IPS-18c (cell line): ENCODE measurements at regions not wholly inside any gene's neighbourhood (a gene's known extent, or its start where the extent isn't known, plus 50 kb on each side); places are given as distances from the start of the nearest gene placed in this dataset.

Experiments used
- H3K4me3 ChIP-seq: 2 replicates; pipeline ENCODE4 v1.7.0; 2013; ENCODE audit warnings: low read depth, mild to moderate bottlenecking, low read length, moderate library complexity; ENCODE audit not compliant: insufficient read depth
- H3K9me3 ChIP-seq: one replicate; pipeline ENCODE4 v1.6.1; 2013; ENCODE audit warnings: mild to moderate bottlenecking, low read length, moderate library complexity; ENCODE audit not compliant: control insufficient read depth, insufficient read depth

DNA sequence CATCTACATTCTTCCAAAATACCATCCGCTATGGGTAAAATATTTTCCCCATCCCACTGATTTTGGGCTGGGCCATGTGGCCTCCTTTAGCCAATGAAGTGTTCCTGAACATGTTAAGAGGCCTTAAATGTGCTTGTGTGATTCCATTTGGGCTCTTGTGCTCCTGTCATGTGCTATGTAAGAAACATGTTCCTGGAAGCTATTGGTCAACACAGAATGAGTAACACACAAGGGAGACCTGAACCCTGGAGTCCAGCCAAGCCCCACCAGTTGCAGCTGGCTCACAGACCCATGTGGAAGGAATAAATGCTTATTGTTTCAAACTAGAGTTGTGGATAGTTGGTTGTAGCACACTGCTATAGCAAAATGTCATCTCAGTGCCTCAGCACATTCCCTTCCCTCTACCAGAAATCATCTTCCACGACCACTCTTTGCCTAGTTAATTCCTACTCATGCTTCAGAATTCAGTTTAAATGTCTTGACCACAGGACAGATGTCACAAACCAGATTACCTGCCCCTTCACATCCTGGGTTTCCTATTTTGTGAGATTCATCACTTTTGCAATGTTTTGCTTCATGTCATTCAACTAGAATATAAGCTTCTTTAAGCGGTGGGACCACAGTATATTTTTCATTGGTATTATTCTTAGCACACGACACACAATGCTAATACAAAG is 217.3 kb upstream of the EEA1 start:
- no peak overlapping the region for H3K4me3 ChIP-seq
- no peaks in the 10 kb centered on the region for H3K9me3 ChIP-seq

DNA sequence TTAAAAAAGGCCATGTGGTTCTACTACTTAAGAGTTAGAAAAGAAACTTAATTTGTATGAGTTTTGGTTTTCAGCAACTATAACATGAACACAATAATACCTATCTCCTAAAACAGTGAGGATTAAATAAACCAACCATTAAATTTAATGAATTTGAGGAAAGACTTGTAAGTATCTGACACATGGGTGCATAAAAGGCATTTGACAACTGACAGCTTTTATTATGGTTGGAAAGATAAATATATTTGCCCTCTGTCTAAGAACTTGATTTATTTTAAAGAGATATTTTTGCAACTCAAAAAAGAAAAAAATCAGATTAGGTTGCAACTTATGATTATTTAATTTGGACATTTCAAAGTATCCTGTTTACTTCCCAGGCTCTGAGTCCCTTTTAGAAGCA is 217.9 kb upstream of the EEA1 start:
- Histone ChIP-seq H3K9me3 (no peaks in the 10 kb centered on the region), H3K4me3 (no peak overlapping the region)

DNA sequence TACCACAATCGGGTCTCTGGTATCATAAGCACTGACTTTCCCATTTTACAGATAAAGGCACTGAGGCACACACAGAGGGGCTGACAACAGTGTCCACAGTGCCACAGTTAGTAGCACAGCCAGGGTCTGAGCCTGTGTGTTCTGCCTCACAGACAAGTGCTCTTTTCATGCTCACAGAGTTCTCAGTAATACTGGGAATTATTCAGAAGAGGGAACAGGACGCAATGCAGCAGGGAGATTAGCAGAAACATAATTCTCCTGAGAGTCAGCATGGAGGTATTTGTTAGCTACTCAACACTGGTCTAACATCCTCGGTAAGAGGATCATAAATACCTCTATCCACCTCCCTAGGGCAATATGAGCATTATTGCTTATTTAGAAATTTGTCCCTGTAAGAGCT is 219.3 kb upstream of the EEA1 start:
- no peak overlapping the region for H3K4me3 ChIP-seq
- H3K9me3 ChIP-seq, result no peaks in the 10 kb centered on the region

DNA sequence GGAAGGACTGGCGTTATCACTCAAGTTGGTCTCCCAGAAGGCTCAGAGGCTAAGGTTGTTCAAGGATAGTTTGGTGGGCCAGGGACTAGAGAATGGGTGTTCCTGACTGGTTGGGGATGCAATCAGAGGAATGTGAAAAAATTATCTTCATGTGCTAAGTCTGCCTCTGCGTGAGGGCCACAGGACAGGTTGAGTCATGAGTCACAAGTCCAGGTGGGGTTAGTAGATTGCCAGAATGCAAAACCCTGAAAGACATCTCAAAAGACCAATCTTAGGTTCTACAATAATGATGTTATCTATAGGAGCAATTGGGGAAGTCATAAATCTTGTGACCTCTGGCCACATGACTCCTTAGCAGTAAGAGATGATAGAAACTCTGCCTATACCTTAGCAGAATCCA is 220.1 kb upstream of the EEA1 start:
- H3K4me3 ChIP-seq, result no peak overlapping the region
- H3K9me3 ChIP-seq, result no peaks in the 10 kb centered on the region

DNA sequence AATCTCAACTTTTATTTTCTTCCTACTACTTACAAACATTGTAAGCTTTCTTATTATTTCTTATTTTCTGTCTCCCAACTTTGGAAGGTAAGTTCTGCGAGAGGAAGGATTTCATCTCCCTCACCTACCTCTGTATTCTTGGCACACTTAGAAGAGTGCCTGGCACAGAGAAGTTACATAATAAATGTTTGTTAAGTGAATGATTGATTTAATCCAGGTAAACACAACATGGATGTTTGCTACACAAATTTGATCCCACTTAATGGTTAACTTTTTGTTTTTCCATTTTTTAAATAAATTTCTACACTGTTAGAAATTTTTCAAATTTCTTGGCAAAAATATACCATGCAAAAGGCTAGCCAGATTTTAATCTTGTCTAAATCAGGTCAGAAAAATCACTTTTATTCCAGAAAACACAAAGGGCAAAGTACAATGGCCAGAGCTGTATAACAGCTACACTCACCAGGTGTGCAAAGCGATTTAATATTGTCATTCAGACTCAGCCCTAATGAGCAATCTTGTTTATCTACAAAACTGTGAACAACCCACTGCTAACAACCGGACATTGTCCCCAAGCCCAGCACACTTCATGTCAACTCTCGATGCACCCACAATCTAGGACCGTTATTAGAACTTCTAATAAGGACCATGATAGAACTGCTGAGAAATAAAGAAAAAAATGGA is 222.1 kb upstream of the EEA1 start:
- no peaks in the 10 kb centered on the region for H3K9me3 ChIP-seq

DNA sequence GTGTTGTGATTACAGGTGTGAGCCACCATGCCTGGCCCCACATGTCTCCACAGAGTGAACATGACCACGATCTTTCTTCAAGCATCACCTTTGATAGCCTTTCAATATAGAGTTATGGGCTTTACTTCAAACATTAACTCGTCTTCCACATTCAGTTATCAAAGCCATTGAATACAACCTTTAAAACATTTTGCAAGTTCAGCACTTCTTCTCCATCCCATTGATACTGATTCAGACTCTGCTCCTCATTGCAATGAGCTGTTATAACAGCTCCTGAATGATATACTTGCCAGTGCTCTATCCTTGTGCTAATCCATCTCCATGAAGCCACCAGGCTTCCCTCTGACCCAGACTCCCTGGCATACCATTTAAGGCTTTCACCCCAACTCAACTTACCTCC is 223.5 kb upstream of the EEA1 start:
- Histone ChIP-seq H3K9me3 (peaks cover 2% of the 10 kb centered on the region), H3K4me3 (no peak overlapping the region)

More for the DNA sequence above, 222.1 kb upstream of the EEA1 start:
- no peak overlapping the region for H3K4me3 ChIP-seq

DNA sequence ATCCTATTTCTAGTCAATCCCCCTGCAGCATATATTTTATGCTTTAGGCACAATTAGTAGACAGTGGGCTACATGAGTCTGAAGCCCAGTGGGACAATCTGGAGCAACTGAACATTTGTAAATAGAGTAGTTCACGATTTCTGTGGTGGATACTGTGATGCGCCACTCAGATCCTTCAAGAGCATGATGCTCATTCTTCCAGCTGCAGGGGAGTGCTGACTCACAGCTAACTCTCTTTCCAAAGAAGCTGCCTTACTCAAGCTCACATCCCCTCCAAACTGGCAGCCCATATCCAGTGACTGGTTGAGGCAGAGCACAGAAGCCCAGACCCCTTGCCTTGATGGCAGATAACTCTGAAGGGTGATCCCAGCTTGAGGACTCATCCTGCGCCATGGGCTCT is 224.2 kb upstream of the EEA1 start:
- peaks cover 2% of the 10 kb centered on the region for H3K9me3 ChIP-seq
- no peak overlapping the region for H3K4me3 ChIP-seq

DNA sequence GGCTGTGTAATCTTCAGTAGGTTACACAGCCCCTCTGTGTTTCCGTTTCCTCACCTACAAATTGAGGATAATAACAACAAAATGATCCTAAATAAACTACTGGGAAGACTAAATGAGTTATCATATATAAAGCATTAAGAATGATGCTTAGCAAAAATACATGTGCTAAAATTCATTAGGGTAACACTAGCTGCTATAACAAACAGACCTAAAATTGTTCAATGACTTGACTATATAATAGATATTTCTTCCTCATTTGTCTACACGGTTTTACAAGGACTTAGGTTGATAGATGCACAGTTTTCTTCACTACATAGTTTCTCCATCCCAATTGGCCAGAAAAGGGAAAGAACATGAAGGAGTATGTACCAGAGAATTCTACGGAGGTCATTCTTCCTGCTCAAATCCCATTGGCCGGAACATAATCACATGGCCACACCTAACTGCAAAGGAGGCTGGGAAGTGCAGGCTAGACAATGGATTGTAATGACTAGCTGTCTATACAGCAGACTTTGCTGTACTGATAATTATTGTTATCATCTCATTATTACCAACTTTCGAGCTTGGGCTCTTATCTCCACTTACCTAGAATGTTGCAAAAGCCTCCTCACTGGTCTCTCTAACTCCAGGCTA is 223.5 kb upstream of the NUDT4 start:
- Histone ChIP-seq H3K4me3 (no peak overlapping the region), H3K9me3 (peaks cover 2% of the 10 kb centered on the region)

DNA sequence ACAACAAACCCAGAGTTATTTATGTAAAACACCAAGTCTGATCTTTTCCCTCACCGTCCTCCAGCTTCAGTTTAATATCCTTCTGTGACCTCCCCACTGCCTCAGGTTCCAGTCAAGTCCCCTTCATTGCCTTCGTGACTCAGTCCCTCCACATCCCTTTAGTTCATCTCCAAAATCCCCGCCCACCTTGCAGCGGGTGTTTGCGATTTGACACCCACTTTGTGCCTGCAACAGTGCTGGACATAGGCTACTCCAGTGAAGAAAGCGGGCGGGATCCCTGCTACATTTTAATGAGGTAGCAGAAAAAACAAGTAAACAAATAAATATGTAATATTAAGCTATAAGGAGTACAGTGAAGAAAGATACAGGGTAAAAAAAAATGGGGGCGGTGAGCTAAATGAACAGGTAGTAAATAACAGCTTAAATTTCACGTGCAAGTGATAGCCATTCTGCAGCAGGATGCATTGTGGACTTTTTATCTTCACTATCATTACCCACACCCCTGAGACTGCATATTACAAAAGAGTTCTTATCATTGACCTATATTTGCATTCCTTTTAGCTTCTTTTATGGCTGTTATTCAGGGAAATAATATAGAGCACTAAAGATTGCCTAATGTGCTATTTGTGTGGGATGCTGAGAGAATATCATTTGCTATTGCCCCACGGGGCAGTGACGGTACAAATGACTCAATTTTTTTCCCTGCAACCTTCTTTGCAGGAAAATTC is 222.8 kb upstream of the NUDT4 start:
- Histone ChIP-seq H3K9me3 (peaks cover 2% of the 10 kb centered on the region), H3K4me3 (no peak overlapping the region)

DNA sequence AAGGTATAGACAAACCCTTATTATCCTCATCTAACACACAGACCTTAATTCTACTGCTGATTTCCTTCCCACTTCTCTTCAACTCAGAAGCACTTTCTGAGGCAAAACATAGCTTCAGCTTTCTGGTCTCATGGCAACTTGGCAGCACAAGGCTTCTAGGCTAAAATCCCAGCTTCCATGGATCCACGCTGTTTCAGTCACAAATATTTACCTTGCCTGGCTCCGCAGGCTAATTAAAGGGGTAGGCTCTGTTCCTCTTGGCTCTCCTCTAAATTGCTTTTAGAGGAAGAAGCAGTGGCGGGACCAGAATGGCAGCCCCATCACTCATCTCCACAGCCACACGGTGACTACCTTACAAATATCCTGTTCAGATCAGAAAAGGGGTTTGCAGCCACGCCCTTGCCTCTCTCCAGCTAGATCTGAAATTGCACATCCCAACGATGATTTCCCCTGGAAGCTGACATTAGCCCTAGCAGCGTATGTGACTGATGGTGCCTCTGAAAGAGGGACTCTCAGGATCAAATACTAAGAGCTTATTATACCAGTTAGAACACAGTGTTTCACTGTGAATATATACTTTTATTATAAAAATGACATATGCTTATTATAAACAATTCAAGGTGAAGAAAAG is 221.5 kb upstream of the NUDT4 start:
- Histone ChIP-seq H3K4me3 (no peak overlapping the region), H3K9me3 (peaks cover 2% of the 10 kb centered on the region)

DNA sequence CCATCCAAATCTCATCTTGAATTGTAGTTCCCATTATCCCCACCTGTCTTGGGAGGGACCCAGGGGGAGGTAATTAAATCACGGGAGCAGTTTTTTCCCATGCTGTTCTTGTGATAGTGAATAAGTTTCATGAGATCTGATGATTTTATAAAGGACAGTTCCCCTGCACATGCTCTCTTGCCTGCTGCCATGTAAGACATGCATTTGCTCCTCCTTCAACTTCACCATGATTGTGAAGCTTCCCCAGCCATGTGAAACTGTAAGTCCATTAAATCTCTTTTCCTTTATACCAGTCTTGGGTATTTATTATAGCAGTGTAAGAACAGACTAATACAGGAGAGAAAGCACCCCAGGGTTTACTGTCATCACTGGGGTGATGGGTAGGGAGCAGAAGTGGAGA is 220.4 kb upstream of the NUDT4 start:
- H3K4me3 ChIP-seq, result no peak overlapping the region
- H3K9me3 ChIP-seq, result peaks cover 2% of the 10 kb centered on the region

DNA sequence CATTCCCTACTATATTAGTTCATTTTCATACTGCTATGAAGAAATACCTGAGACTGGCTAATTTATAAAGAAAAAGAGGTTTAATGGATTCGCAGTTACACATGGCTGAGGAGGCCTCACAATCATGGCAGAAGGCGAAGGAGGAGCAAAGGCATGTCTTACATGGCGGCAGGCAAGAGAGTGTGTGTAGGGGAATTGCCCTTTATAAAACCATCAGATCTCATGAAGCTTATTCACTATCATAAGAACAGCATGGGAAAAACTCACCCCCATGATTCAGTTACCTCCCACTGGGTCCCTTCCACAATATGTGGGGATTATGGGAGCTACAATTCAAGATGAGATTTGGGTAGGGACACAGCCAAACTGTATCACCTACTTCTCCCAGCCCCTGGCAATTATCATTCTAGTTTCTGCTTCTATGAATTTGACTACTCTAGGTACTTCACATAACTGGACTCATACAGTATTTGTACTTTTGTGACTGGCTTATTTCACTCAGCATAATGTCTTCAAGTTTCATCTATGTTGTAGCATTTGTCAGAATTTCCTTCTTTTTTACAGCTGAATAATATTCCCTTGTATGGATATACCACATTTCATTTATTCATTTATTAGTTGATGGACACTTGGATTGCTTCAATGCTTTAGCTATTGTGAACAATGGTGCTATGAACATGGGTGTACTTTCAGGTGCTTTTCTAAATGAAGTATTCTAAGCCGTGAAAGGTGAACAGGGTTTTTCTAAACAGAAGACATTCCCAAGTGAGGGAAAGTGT is 219.5 kb upstream of the NUDT4 start:
- H3K9me3 ChIP-seq, result peaks cover 2% of the 10 kb centered on the region

DNA sequence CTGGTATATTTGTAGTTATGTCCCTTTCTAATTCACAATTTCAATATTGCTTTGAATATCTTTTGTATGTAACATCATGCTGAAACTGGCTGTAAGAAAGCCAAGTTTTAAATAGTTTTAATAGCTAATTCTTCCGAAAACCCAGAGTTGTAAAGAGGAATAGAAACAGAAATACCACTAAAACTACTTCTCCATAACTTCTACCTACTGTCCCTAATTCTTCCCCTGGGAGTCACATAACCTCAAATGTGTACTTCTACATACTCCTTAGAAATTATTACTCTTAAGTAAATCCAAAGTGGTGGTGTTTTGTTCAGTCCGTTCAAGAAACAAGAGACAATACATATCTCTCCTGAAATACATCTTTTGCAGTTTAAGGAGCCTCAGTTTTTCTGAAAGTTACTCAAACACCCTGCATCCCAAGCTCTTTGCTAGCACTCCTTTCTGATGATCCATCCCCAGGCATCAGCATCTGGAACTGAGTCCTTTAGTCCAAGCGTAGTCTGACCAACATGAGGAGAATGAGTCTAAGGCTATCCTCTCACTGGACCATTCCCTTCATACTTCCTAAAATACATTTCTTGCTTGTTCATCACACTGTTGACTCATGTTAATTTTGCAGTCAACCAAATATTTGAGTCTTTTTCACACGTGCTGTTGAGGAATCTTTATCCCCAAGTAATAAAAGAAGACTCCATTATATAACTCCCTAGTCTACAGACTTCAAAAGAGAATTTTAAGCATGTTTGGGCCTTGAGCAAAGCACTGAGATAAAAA is 214.3 kb upstream of the NUDT4 start:
- no peak overlapping the region for H3K4me3 ChIP-seq
- H3K9me3 ChIP-seq, result no peaks in the 10 kb centered on the region

More for the DNA sequence above, 219.5 kb upstream of the NUDT4 start:
- H3K4me3 ChIP-seq, result no peak overlapping the region

DNA sequence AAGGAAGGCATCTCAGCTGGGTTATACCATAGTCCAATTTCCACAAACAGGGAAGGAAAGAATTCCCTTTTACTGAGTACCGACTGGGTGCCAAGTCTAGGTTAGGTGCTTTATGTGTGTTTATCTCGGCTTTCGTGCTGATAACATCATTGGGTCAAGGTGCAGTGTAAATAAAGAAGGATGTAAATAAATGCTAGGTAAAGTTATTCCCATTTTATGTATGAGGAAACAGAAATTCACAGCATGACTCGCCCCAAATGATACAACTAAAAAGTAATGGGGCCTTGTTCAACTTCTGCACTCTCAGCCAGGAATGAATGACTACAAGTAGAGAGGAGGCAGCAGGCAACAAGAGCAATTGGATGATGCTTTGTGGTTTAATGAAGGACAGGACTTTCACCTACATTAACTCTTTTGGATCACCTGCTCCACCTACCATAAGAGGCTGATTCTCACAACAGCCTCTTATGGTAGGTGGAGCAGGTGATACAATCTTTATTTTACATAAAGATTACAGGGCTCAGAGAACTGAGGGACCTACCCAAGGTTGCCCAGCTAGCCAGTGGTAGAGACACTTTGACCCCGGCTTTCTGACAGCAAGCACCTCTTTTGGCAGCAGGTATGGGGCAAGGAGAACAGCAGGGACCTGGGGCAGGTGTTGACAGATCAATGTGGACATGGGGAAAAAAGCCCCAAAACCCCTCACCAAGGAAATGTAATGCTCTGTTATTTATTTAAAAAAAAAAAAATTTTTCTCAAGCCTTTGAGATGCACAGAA is 213.4 kb upstream of the NUDT4 start:
- Histone ChIP-seq H3K9me3 (no peaks in the 10 kb centered on the region), H3K4me3 (no peak overlapping the region)

DNA sequence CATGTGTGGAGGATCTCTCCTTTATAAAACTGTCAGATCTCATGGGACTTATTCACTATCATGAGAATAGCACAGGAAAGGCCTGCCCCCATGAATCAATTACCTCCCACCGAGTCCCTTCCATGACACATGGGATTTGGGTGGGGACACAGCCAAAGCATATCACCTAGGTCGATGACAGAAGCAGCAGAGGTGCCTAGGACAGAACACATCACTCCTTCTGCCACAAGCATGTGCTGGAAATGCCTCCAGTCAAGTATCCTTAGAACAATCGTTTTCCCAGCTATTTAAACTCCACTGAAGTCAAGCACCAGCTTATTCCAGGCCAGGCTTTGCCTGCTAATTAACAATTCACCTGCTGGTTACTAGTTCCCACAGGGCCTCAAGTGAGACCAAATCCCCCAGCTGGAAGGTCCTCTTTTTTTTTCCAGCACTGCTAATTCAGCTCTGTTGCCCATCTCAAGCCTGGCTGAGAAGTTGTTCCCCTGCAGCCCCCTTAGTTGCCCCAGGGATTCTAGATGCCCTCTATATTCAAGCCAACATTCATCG is 212.3 kb upstream of the NUDT4 start:
- Histone ChIP-seq H3K9me3 (no peaks in the 10 kb centered on the region), H3K4me3 (no peak overlapping the region)
